OCI-LY7 (cell line): ENCODE measurements at regions not wholly inside any gene's neighbourhood (a gene's known extent, or its start where the extent isn't known, plus 50 kb on each side); places are given as distances from the start of the nearest gene placed in this dataset.

Source experiments
- BruUV-seq: library from RNA; stranded (reverse); fragments of 400-500 nt; replicated peaks from 2 replicates; lab custom pipeline; 2021; lab: Mats Ljungman, UMichigan
- CTCF ChIA-PET: fragments of 300-600 bp; sonication (Branson Sonifier 250); formaldehyde crosslinking; loops from one replicate; lab custom pipeline; 2022; ENCODE audit warnings: antibody characterized with exemption; ENCODE audit not compliant: unreplicated experiment; lab: Charles Lee
- POLR2A ChIA-PET: fragments of 300-600 bp; sonication (Branson Sonifier 250); formaldehyde crosslinking; loops from one replicate; lab custom pipeline; 2022; ENCODE audit warnings: antibody characterized with exemption; lab: Charles Lee
- DNase-seq: peaks from one replicate; pipeline ENCODE4 v3.0.0-alpha.2; 2015; ENCODE audit warnings: low spot score
- H2AFZ ChIP-seq: fragments of 200-600 bp; sonication (generic), shearing (Covaris generic); 2 replicates; pipeline ENCODE4 v1.6.1; 2014; ENCODE audit warnings: mild to moderate bottlenecking, antibody characterized with exemption, low read length, moderate library complexity
- H3K27ac ChIP-seq: fragments of 200-600 bp; sonication (generic); 2 replicates; pipeline ENCODE4 v1.5.1; 2014; ENCODE audit warnings: mixed run types, low read depth, mild to moderate bottlenecking, moderate library complexity, low read length, inconsistent platforms; ENCODE audit not compliant: poor library complexity, severe bottlenecking
- H3K36me3 ChIP-seq: fragments of 200-600 bp; sonication (generic); 2 replicates; pipeline ENCODE4 v1.6.1; 2014; ENCODE audit warnings: mild to moderate bottlenecking, antibody characterized with exemption, low read length, moderate library complexity, mixed read lengths; ENCODE audit not compliant: insufficient read depth
- H3K4me1 ChIP-seq: fragments of 200-600 bp; sonication (generic); 2 replicates; pipeline ENCODE4 v1.5.1; 2014; ENCODE audit warnings: mild to moderate bottlenecking, low read length; ENCODE audit not compliant: insufficient read depth, poor library complexity, severe bottlenecking
- H3K4me2 ChIP-seq: fragments of 200-600 bp; sonication (generic); 2 replicates; pipeline ENCODE4 v1.6.1; 2014; ENCODE audit warnings: mild to moderate bottlenecking, low read length
- H3K4me3 ChIP-seq: fragments of 200-600 bp; sonication (generic); 2 replicates; pipeline ENCODE4 v1.5.1; 2014; ENCODE audit warnings: mild to moderate bottlenecking, low read depth, low read length; ENCODE audit not compliant: poor library complexity, severe bottlenecking
- H3K79me2 ChIP-seq: fragments of 200-600 bp; sonication (generic); 2 replicates; pipeline ENCODE4 v1.6.1; 2016; ENCODE audit warnings: low read depth, mild to moderate bottlenecking, low read length, moderate library complexity, mixed read lengths; ENCODE audit not compliant: insufficient read depth
- H3K9me2 ChIP-seq: fragments of 200-600 bp; sonication (generic); 2 replicates; pipeline ENCODE4 v1.6.1; 2016; ENCODE audit warnings: mild to moderate bottlenecking, low read length, mixed read lengths; ENCODE audit not compliant: insufficient read depth
- H3K9me3 ChIP-seq: fragments of 200-600 bp; sonication (generic); 2 replicates; pipeline ENCODE4 v1.6.1; 2014; ENCODE audit warnings: mild to moderate bottlenecking, mixed run types, low read length, mixed read lengths
- H4K20me1 ChIP-seq: fragments of 200-600 bp; sonication (generic); 2 replicates; pipeline ENCODE4 v1.6.1; 2014; ENCODE audit warnings: mild to moderate bottlenecking, antibody characterized with exemption, low read length, moderate library complexity, mixed read lengths; ENCODE audit not compliant: insufficient read depth
- CTCF ChIP-seq: fragments of 200-600 bp; sonication (generic); conservative IDR thresholded peaks from 2 replicates; pipeline ENCODE4 v1.5.1; 2014; ENCODE audit warnings: mild to moderate bottlenecking, antibody characterized with exemption, low read length, moderate library complexity, mixed read lengths
- EZH2phosphoT487 ChIP-seq: fragments of 200-600 bp; sonication (generic); IDR thresholded peaks from 2 replicates; pipeline ENCODE4 v1.6.1; 2018; ENCODE audit warnings: low read depth, borderline replicate concordance, mild to moderate bottlenecking, mixed run types, antibody characterized with exemption, low read length, moderate library complexity, mixed read lengths
- intact Hi-C: fragments of 100-400 bp; cut with micrococcal nuclease; formaldehyde crosslinking; loops from one replicate; pipeline ENCODE4 v1.10.0; 2022; ENCODE audit not compliant: unreplicated experiment

- ChIA-PET POLR2A (no interaction called here), CTCF (no interaction called here)
- Histone ChIP-seq H3K27ac (no peak overlapping the region), H3K79me2 (no peaks in the 10 kb centered on the region), H4K20me1 (no peaks in the 10 kb centered on the region), H3K4me1 (no peaks in the 10 kb centered on the region), H3K36me3 (no peaks in the 10 kb centered on the region), H2AFZ (no peak overlapping the region), H3K4me2 (no peak overlapping the region), H3K4me3 (no peak overlapping the region), H3K9me3 (no peaks in the 10 kb centered on the region), H3K9me2 (no peaks in the 10 kb centered on the region)
- intact Hi-C loops: no loop called here
- DNase-seq: no peak
- TF ChIP-seq EZH2phosphoT487: no peak
- no TSS peak for BruUV-seq
Observed at GRCh38 chr2:228646061-228646460, 464.6 kb upstream of the SPHKAP start.

- no peaks in the 10 kb centered on the region for H4K20me1 ChIP-seq
- H3K27ac ChIP-seq: no peak overlapping the region
- H2AFZ ChIP-seq: no peak overlapping the region
- H3K4me2 ChIP-seq: no peak overlapping the region
- no peaks in the 10 kb centered on the region for H3K4me1 ChIP-seq
- DNase-seq: no peak
- H3K4me3 ChIP-seq: no peak overlapping the region
- H3K9me3 ChIP-seq: no peaks in the 10 kb centered on the region
- H3K9me2 ChIP-seq: no peaks in the 10 kb centered on the region
- POLR2A ChIA-PET: no interaction called here
- intact Hi-C loops: no loop called here
- H3K79me2 ChIP-seq: no peaks in the 10 kb centered on the region
- no peaks in the 10 kb centered on the region for H3K36me3 ChIP-seq
- TF ChIP-seq CTCF (no peak), EZH2phosphoT487 (no peak)
- CTCF ChIA-PET: no interaction called here
- no TSS peak for BruUV-seq
Observed at GRCh38 chr2:228644199-228644598, 462.7 kb upstream of the SPHKAP start.

DNA sequence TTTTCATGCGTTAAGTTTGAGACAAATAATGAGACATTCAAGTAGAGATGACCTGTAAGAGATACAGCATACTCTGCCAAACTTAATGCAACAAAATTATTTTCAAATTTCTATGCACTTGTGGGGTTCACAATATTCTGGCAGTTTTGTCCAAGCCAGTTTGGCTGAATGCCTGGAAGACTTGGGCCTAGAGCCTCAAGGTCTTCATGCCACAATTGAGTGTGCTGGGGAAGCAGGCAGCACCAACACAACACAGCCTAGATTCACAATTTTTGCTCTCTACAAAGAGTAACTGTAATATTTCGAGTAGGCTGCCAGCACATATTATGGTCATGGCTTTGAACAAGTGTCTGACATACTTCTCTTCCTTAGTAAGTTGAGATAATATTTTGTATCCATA is 461.4 kb upstream of the SPHKAP start:
- no peak overlapping the region for H3K4me3 ChIP-seq
- no peaks in the 10 kb centered on the region for H3K9me2 ChIP-seq
- H3K4me1 ChIP-seq: no peaks in the 10 kb centered on the region
- TF ChIP-seq EZH2phosphoT487: no peak
- TF ChIP-seq CTCF: no peak
- BruUV-seq: no TSS peak
- no peak for DNase-seq
- H2AFZ ChIP-seq: no peak overlapping the region
- no peaks in the 10 kb centered on the region for H3K36me3 ChIP-seq
- POLR2A ChIA-PET: no interaction called here
- intact Hi-C loops: no loop called here
- no peaks in the 10 kb centered on the region for H3K9me3 ChIP-seq
- H3K79me2 ChIP-seq: no peaks in the 10 kb centered on the region
- no peaks in the 10 kb centered on the region for H4K20me1 ChIP-seq
- no peak overlapping the region for H3K27ac ChIP-seq
- H3K4me2 ChIP-seq: no peak overlapping the region
- CTCF ChIA-PET: no interaction called here
